ENCODE measurements at regions not wholly inside any gene's neighbourhood (a gene's known extent, or its start where the extent isn't known, plus 50 kb on each side); places are given as distances from the start of the nearest gene placed in this dataset.

DNA sequence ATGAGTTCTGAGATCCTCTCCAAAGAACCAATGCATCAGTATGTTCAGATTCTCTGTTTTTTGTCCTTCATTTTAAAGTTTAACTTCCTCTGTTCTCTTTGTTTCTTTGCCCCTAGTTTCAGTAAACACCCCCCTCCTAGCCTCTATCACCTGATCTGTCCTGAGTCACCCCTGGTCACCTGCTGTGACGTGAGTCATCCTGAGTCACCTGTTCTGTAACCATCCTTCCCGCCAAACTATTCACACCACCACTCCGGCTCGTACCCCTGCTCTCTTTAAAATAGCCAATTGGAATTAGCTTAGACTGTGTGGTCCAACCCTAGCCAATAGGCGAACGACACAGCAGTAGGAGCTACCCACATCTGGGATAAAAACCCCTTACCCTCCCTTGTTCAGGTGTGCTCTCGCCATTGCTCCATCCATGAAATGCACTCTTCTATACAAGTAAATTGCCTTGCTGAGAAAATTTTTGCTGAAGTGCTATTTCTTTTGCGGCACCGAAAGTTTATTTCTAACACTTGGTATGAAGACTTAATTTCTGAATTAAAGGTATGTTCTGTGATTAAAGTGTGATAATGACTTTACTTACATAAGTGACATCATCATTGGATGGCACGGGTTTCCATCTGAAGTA lies 318.4 kb downstream of the AASDHPPT start:
- H3K4me3 ChIP-seq (ENCODE audit: low read depth in 1 of 3, low read length in 3 of 3), result no peak overlapping the region
- H3K9me3 ChIP-seq (ENCODE audit: control insufficient read depth in 4 of 4, low read length in 3 of 4), result peaks cover 0 to 3% (median 2%) of the 10 kb centered on the region in 4 donors
- TF ChIP-seq HNF4A (conservative IDR thresholded peaks at IDR 0.05) (no peak), ATF3 (IDR thresholded peaks at IDR 0.05) (no peak), ZBTB33 (IDR thresholded peaks at IDR 0.05) (no peak), FOXA1 (IDR thresholded peaks at IDR 0.05) (no peak)
- peaks cover 0 to under 1% (median 0%) of the 10 kb centered on the region in 4 donors for H3K27me3 ChIP-seq (ENCODE audit: control insufficient read depth in 4 of 4, insufficient read depth in 4 of 4, low read length in 3 of 4)
- H3K36me3 ChIP-seq (ENCODE audit: control insufficient read depth in 4 of 4, insufficient read depth in 3 of 4, low read depth in 1 of 4, low read length in 3 of 4), result no peaks in the 10 kb centered on the region
- no peaks in the 10 kb centered on the region for H3K4me1 ChIP-seq (ENCODE audit: control insufficient read depth in 4 of 4, insufficient read depth in 4 of 4, low read length in 3 of 4)
- H3K27ac ChIP-seq (ENCODE audit: low read depth in 1 of 2, low read length in 2 of 2), result no peak overlapping the region
- 78% methylated on average over 10 of the region's 10 CpGs for WGBS
- no peak for DNase-seq (ENCODE audit: low spot score)
- no peak overlapping the region for H3K9ac ChIP-seq (ENCODE audit: low read depth in 1 of 2, low read length in 2 of 2)

DNA sequence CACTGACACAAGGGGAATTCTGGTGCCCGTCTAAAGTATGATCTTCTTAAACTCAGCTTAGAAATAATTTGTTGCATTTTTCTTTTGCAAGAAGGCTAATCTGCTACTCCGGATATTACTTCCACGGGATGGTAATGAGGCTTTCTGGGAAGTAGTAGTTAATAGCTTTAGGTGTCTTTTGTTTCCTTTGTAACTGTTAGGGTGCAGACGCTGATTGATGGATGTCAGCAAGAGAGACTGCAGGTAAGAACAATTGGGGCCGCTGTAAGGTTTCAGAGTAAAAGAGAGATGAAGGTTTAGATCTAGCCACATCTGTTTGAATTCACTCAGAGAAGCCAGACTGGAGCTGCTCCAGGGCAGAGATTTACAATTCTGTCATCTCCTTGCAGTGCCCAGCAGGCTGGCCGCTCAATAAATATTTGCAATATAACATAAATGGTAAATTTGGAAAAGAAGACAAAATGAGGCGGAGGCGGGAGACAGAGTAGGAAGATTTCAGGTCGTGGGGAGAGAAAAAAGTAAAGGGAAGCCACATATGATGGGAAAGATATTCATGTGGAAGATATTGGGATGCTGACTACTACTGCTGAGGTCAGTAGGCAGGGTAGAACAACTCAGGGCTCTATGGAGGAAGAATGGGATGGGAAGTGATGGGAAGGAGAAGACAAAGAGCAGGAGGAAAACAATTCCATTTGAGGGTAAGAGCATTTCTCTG lies 320.5 kb downstream of the AASDHPPT start:
- TF ChIP-seq RAD21 (IDR thresholded peaks at IDR 0.05) (no peak), SP1 (IDR thresholded peaks at IDR 0.05) (no peak), FOXA2 (IDR thresholded peaks at IDR 0.05) (no peak), YY1 (IDR thresholded peaks at IDR 0.05) (no peak), NR2F2 (IDR thresholded peaks at IDR 0.05) (no peak), HNF4G (IDR thresholded peaks at IDR 0.05) (no peak), JUND (IDR thresholded peaks at IDR 0.05) (no peak), FOXA1 (IDR thresholded peaks at IDR 0.05) (no peak)
- TF ChIP-seq, protein P1, sequence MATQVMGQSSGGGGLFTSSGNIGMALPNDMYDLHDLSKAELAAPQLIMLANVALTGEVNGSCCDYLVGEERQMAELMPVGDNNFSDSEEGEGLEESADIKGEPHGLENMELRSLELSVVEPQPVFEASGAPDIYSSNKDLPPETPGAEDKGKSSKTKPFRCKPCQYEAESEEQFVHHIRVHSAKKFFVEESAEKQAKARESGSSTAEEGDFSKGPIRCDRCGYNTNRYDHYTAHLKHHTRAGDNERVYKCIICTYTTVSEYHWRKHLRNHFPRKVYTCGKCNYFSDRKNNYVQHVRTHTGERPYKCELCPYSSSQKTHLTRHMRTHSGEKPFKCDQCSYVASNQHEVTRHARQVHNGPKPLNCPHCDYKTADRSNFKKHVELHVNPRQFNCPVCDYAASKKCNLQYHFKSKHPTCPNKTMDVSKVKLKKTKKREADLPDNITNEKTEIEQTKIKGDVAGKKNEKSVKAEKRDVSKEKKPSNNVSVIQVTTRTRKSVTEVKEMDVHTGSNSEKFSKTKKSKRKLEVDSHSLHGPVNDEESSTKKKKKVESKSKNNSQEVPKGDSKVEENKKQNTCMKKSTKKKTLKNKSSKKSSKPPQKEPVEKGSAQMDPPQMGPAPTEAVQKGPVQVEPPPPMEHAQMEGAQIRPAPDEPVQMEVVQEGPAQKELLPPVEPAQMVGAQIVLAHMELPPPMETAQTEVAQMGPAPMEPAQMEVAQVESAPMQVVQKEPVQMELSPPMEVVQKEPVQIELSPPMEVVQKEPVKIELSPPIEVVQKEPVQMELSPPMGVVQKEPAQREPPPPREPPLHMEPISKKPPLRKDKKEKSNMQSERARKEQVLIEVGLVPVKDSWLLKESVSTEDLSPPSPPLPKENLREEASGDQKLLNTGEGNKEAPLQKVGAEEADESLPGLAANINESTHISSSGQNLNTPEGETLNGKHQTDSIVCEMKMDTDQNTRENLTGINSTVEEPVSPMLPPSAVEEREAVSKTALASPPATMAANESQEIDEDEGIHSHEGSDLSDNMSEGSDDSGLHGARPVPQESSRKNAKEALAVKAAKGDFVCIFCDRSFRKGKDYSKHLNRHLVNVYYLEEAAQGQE (IDR thresholded peaks at IDR 0.05), result no peak
- H3K27ac ChIP-seq (ENCODE audit: low read depth in 1 of 2, low read length in 2 of 2), result no peak overlapping the region
- no peak overlapping the region for H3K9ac ChIP-seq (ENCODE audit: low read depth in 1 of 2, low read length in 2 of 2)

More for the DNA sequence above, 320.5 kb downstream of the AASDHPPT start:
- DNase-seq (ENCODE audit: low spot score), result no peak
- no peaks in the 10 kb centered on the region for H3K36me3 ChIP-seq (ENCODE audit: control insufficient read depth in 4 of 4, insufficient read depth in 3 of 4, low read depth in 1 of 4, low read length in 3 of 4)
- H3K4me1 ChIP-seq (ENCODE audit: control insufficient read depth in 4 of 4, insufficient read depth in 4 of 4, low read length in 3 of 4), result no peaks in the 10 kb centered on the region
- 70% methylated on average over 9 of the region's 9 CpGs for WGBS
- H3K4me3 ChIP-seq (ENCODE audit: low read depth in 1 of 3, low read length in 3 of 3), result no peak overlapping the region
- peaks cover 0 to 3% (median 2%) of the 10 kb centered on the region in 4 donors for H3K9me3 ChIP-seq (ENCODE audit: control insufficient read depth in 4 of 4, low read length in 3 of 4)
- no peaks in the 10 kb centered on the region for H3K27me3 ChIP-seq (ENCODE audit: control insufficient read depth in 4 of 4, insufficient read depth in 4 of 4, low read length in 3 of 4)
